GM19328 (cell line): ENCODE measurements at regions not wholly inside any gene's neighbourhood (a gene's known extent, or its start where the extent isn't known, plus 50 kb on each side); places are given as distances from the start of the nearest gene placed in this dataset.

Source experiments
- ATAC-seq: cut with Tn5 transposase; IDR thresholded peaks from one replicate; pipeline ENCODE4 v1.9.1; 2021; ENCODE audit warnings: mild to moderate bottlenecking, moderate library complexity; ENCODE audit not compliant: unreplicated experiment

DNA sequence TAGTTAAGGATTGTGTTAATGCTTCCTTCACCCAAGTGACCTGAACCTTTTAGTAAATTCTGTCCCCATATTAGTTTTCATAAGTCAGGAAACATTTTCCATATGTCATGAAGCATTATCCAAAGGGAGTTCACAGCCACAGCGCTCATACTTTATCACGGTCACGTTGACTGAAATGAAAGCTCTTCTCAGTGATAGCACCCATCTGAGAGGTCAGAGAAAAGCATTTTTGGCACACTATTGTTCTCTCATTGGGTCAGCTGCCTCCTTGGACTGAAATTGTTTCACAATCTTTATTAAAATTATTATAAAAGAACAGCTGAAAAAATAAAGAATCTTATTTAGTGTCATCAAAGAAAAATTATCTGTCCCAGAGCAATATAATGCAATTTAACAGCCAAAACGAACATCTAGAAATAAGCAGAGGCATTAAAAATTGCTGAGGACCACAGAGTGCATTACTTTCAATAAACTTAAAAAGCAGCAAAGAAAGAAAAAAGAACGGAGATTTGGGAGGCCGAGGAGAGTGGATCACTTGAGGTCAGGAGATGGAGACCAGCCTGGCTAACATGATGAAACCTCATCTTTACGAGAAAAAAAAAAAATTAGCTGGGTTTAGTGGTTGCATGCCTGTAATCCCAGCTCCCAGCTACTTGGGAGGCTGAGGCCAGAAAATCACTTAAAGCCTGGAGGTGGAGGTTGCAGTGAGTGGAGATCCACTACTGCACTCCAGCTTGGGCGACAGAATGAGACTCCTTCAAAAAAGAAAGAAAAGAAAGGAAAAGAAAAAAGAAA is 680.8 kb upstream of the FAM241A start:
- no peak for ATAC-seq

DNA sequence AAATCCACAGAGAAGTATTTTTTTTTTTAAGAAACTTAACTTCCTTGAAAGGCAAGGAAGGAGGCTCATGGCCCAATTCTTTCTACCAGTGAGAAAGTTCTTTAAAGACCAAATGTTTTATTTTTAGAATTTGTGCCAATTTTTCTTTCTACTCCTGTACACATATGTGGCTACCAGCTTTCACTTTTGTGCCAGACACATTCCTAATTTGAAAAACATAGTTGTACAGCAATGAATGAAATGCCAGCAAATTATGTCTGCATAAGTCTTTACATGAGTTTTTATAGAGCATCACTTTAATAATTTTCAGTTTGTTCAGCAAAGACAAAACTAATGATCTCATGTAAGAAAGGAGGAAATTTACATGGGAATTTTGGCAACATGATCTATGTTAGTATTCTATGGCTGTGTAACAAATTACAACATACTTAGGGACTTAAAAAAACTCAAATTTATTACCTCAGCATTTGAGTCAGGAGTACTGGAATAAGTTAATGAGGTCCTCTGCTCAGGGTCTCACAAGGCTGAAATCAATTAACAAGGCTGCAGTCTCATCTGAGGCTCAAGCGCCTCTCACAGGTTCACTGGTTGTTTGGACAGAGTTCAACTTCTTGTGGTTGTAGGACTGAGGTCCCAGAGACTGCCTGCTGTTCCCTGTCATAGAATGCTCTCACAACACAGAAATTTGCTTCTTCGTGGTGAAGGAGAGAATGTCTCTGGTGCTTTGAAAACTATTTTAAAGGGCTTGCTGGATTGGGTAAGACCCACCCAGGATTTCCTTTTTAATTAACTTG is 678.2 kb upstream of the FAM241A start:
- no peak for ATAC-seq

DNA sequence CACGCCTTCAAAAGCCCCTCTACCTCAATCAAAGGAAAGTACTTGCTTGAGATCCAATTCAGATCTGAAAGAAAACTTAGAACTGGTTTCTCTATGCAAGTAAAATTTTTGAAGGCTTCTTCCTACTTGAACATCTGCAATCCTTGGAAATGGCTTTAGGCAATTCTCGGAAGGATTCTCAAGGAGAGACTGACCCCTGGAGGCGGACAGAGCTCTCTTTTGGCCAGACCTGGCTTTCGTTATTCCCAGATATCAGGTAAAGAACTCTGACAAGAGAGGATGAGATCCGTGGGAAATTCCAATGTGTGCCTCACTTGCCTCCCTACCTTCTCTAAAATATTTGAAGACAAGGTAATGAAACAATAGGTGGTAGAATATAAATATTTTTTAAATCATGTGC is 670.3 kb upstream of the FAM241A start:
- ATAC-seq: no peak

DNA sequence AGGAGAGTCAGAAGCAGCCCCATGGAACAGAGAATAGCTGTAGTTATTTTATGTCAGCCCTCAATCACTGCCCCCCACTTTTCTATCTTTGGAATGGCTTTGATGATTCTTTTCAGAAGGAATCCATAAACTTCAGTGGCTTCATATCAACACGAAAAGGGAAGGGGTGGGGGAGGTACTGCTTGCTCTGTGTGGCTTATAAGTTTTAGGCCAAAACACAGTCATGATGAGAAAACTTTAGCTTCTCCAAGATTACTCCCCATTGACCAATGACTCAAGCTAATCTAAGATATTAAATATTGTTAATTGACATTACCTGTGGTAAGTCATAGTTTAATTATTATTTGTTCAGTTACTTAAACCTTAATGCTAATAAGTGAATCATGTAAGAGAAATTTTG is 669.6 kb upstream of the FAM241A start:
- ATAC-seq: no peak

DNA sequence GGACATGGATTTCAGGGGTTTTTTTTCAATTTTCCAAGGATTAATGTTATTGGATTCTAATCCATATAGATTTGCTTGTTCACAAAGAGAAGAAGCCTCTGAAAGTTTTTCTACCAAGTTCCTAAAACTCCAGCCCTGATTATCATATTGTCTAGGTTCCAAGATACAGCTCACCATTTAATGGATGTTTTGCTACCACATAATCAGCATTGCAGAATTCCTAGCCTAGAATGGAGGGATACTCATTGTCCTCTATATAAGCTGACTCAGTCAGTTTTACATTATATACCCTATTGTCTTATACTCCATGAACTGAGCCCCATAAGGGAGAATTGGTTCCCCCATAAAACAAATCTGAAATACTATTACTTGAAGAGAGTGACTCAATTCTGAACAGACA is 664.7 kb upstream of the FAM241A start:
- no peak for ATAC-seq

DNA sequence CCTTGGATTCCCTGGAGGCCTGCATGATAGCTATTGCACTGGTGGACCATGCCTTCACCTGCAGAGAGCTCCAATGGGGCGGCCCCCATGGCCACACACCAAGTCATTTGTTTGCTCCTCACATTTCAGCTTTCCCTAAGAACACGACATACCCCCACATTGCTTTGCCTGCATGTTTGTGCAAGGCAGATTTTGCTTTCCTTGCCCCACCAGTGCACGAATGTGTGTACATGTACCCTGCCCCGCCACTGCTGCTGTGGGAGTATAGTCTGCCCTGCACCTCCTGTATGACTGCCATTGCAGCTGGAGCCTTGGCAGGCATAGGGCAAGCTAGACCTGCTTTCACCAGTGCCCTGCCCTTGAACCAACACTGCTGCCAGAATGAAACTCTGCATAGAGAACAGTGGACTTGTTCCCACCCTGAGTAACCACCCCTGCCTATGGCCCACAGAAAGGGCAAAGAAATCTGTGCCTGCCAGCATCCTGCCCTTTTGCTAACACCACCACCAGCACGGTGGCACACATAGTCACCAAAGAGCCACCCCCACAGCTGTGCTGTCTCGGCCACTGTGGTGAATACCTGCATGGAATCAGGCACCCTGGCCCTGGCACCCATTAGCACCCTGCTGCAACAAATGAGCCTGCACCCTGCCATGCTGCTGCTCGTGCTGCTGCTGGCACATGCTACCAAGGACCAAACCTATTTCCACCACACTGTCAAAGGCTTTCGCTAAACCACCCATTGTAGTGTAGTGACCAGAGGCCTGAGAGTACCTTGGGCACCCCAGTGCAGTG is 661.7 kb upstream of the FAM241A start:
- ATAC-seq: no peak

DNA sequence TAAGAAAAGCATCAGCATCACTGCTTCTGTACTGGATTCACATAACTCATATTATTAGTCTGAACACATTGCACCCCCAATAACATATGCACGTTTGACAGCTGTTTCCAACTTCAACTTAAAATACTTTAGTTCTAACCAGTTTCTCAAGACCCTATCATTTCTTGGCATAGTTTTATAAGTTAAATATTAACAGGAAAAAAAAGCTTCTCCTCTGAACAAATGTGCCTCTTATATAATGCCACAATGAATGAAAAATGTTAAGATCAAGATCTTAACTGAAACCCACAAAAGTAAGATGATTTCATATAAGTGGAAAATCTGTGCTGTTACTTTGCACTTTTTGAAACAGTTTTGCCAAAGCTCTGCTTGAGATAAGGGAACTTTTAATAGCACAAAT is 652.8 kb upstream of the FAM241A start:
- no peak for ATAC-seq

DNA sequence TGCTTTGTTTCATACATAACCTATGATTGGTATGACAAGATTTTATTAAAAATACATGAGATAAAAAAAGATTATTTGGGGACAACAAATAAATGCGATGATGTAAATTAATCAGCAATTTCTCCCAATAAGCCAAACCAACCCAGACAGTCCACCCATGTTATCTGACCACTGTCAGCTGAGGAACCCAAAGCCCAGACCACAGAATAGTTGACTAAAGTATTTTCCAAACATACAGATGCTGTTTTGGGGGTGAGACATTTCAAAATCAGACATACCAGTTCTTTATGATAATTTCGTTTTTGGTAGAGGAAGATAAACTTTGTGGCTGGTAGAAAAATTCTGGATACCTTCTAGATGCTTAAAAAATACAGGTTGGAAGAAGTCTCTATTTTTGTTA is 650.8 kb upstream of the FAM241A start:
- ATAC-seq: no peak

DNA sequence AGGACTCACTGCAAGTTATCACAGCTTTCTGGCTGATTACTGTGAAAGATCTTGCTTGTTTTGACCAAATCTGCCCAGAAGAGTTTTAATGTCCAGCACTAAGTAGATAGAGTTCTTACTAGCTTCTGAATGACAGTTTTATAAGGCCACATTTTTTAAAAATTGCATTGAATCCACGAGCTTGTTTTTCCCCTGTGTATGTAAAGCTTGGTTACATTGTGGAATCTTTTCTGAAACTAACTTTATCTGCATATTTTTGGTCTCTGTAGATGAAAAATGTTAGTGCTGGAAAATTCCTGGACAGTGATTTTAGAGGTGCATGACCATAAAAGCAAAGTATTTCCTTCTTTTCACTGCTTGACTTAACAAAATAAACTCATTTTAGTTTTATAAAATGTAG is 650.3 kb upstream of the FAM241A start:
- no peak for ATAC-seq

DNA sequence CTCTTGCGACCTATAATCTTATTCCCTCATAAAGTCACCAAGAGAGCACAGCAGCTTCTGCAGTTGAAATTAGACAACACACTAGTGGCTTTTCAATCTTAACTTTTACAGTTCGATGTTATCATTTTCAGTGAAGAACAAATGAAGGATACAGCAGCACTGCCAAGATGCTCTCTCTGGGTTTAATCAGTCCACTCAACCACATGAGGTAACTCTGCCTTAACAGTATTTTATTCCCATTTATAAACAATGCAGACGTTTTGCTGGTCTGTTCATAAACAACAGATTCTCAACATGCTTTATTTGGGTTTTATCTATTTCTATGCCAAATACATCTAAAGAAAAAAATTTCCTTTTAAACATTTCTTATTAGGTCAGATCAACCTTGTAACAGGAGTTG is 646.0 kb upstream of the FAM241A start:
- ATAC-seq: no peak

DNA sequence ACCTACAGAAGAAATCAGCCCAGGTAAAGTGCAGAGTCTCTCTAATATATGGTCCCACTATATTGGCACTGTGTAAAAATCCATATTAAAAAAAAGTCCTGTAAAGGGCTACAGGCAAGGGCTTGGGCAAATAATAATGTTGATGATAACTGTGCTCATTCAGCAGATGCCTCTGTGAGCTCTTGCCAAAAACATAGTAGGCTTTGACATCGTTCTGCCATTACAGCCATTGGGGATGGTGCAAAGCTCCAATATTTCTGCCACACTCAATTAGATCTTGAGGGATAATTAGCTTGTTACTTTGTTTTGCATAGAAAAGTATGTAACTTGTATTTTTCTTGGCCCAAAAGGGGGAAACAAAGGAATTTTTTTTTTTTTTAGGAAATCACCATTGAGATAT is 645.5 kb upstream of the FAM241A start:
- ATAC-seq: no peak

DNA sequence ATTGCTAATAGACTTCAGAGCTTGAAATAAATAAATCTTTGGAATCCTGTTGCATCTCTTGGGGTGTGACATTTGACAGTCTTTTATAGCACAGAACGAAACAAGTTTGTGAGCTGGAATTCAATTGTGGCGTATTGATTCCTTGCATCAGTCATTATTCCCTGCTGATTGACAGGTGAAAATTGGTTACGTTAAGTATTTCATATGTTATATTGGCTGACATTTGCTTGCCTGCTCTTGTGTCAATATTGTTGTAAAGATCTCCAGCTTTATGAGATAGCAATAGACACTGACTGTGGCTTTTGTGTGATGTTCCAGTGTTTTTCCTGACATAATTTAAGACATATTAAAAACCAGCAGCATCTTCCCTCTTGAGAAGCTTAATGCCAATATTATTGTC is 644.4 kb upstream of the FAM241A start:
- ATAC-seq: no peak

DNA sequence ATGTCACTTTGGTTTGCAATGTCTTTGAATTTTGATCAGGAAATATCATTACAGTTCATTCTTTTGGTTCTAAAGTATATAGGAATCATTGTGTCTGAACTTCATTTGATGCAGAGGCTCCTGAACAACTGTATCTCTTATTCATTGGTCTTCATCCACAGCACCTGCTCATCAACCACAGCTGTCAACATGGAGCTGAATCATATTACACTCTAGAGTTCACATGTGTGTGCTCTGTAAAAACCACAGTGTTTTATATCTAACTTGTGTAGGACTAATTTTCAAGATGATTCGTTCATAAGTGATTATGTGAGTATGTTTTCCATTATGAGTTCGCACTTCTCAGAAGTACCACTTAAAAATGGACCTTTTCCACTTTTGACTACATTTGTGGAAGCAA is 643.3 kb upstream of the FAM241A start:
- no peak for ATAC-seq

DNA sequence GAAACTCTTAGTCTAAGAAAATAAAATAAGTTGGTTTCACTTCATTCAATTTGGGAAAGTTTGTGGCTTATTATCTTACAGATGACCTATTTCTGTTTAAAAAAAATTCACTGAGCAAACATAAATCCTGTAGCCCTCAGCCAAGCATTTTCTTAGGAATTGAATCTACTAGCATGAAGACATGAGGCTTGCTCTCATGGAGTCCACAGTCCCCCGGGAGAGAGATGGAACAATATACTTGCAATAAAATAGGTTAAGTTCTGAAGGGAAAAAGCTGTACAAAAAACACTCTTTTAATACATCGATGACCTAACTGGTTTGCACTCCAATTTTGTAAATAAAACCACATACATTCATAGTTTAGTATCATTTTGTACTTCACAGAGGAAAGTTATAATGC is 642.6 kb upstream of the FAM241A start:
- no peak for ATAC-seq

DNA sequence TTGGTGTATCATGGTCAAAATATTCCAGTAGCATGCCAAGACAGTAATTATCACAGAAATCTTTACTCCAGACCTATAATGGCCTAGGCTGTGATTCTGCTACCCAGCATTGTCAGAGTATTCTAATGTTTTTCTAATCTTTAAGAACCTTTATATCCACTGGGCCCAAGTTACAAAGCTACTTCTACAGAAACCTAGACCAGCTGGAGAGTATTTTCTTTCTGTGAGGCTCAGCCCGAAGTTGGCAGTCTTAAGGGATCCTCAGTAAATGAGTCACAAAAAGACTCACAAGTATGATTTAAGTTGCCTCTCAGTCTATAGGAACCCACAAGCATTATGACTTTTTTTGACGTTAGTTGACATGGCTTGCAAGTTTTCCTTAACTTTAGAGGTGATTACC is 638.5 kb upstream of the FAM241A start:
- ATAC-seq: no peak

DNA sequence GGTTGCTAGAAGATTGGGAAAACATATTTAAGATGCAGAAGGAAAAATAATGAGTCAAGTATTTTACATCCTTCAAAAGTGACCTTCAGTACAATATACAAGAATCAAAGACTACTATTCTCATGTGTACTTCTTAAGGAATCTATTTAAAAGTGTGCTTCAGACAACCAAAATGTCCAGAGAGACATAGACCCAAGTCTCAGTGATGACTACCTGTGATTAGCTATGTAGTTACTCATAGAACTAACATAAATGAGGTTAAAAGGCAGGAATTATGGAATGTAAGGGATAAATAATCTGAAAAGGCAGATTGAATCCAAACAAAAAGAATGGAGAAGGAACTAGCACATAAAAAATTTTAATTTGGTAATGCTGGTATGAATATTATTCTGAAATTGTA is 634.7 kb upstream of the FAM241A start:
- no peak for ATAC-seq

DNA sequence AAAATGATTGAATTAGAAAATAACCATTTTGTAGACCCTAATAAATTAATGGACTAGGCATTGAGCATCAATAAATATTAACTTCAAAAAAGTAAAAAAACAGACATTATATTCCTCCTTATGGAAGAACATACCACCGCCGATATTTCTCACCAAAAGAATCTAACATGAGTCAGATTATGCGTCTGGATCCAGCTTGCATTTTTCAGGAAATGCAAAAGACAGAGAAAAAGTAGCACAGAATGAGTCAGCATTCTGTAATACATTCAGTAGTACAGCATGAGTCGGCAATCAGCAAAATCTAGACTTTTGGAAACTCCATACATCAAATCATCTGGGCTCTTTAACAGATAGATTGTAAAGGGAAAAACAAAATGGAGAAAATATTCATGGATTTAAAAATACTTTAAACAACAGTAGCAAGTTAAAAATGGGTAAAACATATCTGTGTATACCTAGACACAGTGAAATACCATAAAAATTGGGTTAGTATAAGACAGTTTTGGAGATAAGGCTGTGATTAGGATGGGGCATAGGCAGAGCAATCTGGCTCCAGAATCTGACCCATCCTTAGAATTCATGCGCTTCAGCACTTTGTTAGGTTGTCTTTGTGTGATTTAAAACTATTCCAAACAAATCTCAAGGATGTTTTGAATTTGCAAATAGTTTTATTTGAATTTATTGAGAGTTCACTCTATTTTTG is 633.0 kb upstream of the FAM241A start:
- no peak for ATAC-seq

DNA sequence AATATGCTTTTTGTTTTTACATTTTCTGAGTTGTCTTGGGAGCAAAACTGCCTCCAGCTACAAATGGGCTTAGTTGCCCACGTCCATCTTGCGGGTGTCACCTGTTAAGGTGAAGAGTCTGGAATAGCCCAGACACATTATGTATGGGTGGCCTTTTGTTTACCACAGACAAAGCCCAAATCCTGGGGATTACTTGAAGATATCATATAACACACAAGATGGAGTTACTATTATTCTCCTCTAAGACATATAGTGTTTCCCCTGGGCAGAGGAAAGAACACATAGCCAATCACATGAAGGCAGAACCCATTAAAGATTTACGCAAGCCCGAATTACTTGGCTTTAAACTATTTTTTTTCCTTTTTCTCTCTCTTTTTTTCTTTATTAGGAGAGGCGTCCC is 625.6 kb upstream of the FAM241A start:
- no peak for ATAC-seq

DNA sequence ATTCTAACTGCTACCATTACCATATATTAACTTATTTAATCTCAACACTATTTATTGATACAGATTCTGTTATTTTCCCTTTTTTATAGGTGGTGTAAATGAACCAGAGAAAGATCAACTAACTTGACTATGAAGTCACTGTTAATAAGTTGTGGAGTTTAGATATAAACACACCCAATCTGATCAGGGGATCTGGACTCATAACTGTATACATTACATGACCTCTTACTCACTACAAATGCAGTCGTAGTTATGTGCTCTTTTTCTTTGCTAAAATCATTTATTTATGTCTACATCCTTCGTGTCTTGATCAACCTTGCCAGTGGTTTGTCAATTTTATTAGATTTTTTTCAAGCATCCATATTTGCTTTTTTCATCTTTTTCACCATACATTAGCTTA is 614.8 kb upstream of the FAM241A start:
- no peak for ATAC-seq

DNA sequence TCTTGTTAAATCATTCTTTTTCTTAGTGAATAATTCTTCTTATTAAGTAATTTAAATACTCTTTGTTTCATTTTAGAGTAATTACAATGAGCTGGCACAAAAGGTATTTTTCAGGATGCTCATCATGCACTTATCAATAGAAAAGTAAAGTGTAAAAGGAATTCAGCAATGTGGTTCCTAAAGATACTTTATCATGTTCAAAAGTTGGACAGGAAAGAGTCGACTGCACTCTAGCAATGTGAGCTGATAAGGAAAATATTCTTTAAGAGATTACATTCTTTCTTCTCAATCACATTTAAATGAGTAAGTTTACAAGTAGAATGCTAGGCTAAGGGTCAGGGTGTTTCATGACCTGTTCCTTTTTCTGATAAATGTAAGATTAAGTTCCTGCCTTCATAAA is 609.5 kb upstream of the FAM241A start:
- no peak for ATAC-seq

DNA sequence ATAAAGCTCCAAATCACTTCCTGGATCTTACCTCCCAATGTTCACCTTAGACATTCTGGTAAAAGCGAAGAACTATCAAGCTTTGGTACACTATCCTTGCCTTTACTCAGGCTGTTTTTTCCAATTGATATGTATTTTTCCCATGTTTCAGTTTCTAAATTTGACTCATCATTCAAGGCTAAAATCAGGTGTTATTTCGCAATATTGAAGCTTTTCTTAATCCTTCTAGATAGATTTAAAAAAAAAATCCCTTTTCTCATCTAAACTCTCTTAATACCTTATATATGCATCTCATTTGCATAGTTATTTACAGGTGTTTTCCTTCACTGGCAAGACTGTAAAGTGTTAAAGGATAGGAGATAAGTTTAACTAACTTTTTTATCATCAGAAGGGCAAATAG is 608.1 kb upstream of the FAM241A start:
- ATAC-seq: no peak
